GM23248 (cell line): ENCODE measurements at regions not wholly inside any gene's neighbourhood (a gene's known extent, or its start where the extent isn't known, plus 50 kb on each side); places are given as distances from the start of the nearest gene placed in this dataset.

ENCODE experiments used
- EZH2 ChIP-seq: fragments of 200-600 bp; sonication (generic); IDR thresholded peaks from 2 replicates; pipeline ENCODE4 v1.6.1; 2018; ENCODE audit warnings: antibody characterized with exemption, mild to moderate bottlenecking; ENCODE audit not compliant: insufficient read depth, poor library complexity, severe bottlenecking
- EZH2phosphoT487 ChIP-seq: fragments of 200-600 bp; sonication (generic); IDR thresholded peaks from 2 replicates; pipeline ENCODE4 v1.6.1; 2018; ENCODE audit warnings: antibody characterized with exemption, moderate library complexity, mild to moderate bottlenecking, low read depth; ENCODE audit not compliant: insufficient read depth

DNA sequence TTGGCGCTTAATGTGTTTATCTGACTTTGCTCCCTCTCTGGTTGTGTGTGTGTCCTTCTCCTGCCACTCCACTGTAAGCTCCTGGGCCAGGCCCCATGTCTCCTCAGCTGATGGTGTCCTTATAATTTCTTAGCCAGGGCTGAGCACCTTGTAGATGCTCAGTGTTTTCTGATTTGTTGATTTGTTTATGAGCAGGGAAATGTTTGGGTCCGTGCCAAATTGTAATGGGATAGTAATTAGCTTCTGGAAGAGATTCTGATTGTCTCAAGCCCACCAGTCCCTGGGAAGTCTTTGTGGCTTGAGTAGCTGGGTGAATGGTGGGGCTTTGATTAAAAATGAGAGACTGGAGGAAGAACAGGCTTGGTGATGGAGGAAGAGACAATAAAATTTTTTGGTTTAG is 270.5 kb downstream of the MYCN start:
- TF ChIP-seq EZH2: no peak
- TF ChIP-seq EZH2phosphoT487: no peak
